ENCODE measurements at regions not wholly inside any gene's neighbourhood (a gene's known extent, or its start where the extent isn't known, plus 50 kb on each side); places are given as distances from the start of the nearest gene placed in this dataset.
A peak's percentile ranks its signal among the peaks of the same experiment; 100 is the strongest.

DNA sequence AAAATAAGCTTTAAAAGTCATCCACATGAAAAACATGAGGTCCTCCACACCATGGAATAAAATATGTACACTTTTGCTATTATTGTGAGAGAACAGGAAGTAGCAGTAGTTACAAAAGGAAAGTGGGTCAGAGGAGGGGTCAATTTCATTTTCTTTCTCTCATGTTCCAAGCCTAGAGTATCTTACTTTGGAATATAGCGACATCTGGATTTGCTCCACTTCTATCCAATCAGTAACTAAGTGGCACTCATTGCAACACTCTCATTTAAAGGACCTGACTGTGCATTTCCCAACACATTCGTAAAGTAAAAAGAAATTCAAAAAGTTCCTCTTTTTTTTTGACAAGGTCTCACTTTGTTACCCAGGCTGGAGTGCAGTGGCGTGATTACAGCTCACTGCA is 637.3 kb downstream of the TUSC7 start:
- no peak for DNase-seq

GRCh38 chr3:117348884-117349283 is 639.3 kb downstream of the TUSC7 start:
- no peak for DNase-seq

GRCh38 chr3:117349566-117349965 is 640.0 kb downstream of the TUSC7 start:
- DNase-seq, result no peak

DNA sequence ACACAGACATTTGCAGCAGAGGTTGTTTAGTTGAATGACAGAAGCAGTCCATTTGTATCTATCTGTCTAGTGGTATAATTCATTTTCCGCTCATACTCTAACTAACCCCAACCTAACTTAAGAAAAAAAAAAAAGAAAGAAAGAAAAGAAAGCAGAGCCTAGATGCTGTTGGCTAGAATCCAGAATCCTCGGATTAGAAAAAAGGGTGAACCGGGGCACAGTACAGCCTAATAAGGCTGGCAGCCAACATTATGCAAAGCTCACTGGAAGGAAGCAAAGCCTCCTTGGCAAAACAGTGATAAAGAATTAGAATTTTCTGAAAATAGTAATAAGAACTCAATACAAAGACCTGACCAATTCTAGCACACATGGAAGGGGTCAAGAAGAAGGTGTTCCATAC is 640.8 kb downstream of the TUSC7 start:
- no peak for DNase-seq

GRCh38 chr3:117355566-117355965 is 646.0 kb downstream of the TUSC7 start:
- peak; percentile 64 for DNase-seq

GRCh38 chr3:117356091-117356705 is 646.6 kb downstream of the TUSC7 start:
- DNase-seq, result no peak

GRCh38 chr3:117358717-117359314 is 649.2 kb downstream of the TUSC7 start:
- DNase-seq, result no peak

DNA sequence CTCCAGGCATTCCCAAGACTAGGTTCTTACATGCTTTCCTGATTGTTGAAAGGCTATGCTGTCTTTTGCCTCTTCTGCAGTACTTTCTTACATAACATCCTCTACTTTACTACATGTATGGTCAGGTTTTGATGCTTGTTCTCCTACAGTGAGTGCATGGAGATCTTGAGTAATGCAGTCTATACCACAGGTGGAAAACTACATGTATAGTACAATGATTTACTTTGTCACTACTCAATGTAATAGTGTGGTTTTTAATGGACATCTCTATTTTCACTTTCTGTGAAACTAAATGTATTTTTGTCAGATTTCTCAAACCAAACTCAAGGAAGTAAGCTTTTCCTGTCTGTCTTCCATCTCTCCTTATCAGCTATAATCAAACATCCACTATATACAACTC is 657.0 kb downstream of the TUSC7 start:
- no peak for DNase-seq

DNA sequence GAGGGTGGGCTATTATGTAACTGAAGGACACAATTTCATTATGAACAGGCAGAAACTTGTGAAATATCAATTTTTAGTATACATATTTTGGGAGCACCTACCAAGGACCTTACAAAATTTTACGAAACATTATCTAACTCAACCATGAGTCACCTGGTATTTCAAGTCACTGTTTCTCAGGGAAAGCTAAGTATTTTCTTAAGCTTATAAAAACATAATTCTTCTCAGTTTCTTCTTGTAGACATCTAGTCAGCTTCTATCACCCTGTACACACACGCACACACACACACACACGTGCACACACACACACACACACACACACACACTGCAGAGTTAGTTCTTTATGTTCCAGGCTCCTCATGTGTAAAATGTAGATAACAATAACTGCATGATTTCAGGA is 658.3 kb downstream of the TUSC7 start:
- no peak for DNase-seq

GRCh38 chr3:117380631-117381030 is 671.1 kb downstream of the TUSC7 start:
- no peak for DNase-seq

DNA sequence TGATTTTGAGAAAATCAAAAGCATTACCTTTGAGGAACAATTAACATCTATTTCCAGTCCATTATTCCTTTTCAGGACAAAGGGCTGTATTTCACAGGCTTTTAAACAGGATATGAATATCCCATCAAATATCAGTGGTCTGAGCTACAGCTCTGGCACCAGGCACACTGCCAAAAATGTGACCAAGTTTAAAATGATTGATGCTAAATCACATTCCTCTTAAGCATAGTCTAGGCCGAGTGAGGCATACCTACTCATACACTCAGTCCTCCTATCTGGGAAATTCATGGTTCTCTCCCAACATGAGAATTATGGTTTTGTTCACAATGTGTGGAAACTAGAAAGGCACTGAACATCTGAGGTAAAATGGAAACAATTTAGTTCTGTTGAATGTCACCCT is 683.5 kb downstream of the TUSC7 start:
- no peak for DNase-seq

GRCh38 chr3:117398141-117398899 is 688.7 kb downstream of the TUSC7 start:
- DNase-seq, result no peak

DNA sequence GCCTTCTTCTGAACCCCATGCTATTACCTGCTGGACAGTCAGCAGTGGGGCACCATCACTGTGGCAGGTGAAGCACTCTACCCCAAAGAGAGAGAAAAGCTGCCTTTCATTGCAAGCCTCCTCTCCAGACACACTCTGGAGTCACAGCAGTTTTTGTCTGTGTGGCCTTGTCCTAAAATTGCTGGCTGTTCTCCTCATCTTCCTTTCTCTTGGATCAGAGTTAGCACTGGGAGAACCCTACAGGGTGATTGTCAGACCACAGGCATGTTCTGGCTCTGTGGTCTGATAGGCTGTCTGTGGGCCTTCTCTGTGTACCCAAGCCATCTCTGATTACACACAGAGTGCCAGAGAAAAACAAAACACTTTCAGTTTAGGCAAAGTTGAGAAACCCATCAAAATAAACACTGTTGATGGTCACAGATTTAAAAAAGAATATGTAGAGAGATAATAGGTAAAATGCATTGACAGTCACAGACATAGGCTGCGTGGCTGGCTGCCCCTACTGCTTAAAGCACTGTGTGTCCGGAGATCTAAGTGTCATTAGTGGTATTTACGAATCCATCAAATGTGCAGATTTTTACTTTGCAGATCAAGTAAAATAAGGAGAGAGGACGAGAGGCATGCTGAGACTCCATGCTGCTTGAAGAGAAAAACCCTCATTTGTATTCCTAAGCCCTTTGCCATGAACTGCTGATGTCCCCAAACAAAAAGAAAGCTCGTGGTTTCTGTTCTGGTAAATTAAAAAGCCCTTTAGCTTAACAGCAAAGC is 689.9 kb downstream of the TUSC7 start:
- no peak for DNase-seq

DNA sequence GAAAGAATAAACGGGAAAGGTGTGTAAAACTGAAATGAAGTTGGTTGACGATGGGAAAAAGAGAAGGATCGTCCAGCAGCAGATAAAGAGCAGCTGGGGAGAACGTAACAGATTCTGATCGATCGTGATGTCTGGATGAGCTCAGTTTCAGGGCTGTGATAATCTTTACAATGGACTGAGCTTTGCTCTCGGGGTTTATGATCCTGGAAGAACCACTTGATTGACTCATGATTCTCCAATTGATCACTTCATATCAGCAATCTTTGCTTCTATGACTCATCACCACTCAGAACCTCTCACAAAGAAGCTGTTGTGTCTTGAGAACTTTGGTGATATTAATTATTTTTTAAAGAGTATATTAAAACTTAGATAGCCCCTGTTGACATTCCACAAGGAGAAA is 690.7 kb downstream of the TUSC7 start:
- no peak for DNase-seq

DNA sequence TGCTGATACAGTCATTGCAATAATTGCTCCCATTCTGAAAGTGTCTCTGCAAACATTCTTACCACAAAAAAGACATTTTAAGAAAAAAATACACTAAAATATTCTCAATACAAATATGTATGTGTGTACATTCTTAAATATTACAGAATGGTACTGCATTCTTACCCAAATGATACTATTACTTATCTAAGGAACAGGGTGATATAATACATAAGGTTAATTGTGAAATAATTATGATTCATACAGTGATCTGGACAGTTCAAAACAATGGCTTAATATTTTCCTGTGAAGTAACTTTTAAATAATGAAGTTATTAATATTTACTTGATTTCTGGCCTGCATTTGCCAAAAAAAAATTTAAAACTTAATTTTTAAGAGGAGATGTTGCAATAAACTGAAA is 694.6 kb downstream of the TUSC7 start:
- DNase-seq, result no peak

DNA sequence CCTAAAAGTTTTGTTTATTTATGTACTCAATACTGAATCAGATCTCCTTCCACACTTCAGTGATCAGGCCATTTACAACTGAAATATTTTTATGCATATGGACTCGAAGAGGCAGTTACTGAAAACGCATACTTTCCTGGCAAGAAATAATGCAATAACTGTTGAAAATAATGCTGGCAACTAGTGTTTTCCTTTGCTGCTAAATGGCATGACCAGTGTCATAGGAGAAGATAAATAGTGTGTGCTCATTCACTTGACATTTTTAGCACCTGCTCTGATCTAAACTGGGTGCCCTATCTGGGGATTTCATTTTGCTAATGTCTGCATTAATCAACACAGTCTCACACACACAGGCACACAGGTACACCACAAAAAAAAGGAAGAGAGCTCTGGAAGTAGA is 695.2 kb downstream of the TUSC7 start:
- DNase-seq, result peak; percentile 37

DNA sequence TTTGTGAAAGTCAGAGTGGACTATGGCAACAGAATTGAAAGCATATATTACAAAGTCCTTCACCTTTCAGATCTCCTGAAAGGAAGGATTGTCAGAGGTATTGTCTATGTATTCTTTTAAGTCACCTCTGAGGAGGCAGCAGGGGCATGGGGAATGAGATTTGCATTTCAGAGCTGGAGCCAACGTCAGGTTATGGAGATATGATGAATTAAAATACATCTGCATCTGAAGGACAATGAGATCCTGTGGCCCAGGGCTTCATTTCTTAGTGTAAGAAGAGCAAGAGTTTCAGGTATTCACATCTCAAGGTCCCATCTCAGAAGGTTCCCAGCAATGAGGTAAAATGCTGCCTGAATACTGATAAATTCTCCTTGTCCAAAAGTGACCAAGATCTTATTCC is 695.8 kb downstream of the TUSC7 start:
- no peak for DNase-seq

GRCh38 chr3:117407317-117407716 is 697.7 kb downstream of the TUSC7 start:
- DNase-seq, result peak; percentile 46

DNA sequence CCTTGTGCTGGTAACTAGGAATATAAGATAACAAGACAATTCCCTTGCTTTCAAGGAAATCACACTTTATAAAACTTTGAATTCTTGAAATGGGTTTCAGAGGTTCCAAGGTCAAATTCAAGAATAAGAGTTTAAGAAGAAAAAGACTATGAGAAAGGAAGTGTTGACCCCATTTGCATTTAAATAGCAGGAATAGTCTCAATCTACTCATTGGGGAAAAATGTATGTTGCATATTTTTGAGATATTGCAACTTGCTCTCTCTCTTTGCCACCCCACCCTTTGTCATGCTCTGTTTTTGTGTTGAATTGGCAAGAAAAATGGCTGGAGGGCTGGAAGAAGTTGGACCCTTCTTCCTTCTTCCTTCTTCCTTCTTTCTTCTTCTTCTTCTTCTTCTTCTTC is 699.2 kb downstream of the TUSC7 start:
- DNase-seq, result no peak

DNA sequence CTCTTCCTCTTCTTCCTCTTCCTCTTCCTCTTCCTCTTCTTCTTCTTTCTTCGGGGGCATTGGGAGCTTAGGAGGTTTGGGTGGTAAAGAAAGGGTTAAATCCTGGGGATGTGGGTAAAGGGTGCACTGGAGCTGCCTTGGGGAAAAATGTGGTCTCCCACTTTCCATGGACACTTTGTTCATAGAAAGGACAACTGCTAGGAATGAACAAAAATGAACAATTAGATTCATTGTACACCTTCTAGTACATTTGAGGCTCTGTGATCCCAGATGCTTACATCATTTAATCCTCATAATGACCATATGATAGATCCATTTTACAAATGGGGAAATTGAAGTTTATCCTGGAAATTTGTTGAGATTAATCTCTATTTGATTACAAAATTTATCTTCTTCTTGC is 699.7 kb downstream of the TUSC7 start:
- no peak for DNase-seq

- DNase-seq, result no peak
These were observed 700.3 kb downstream of the TUSC7 start for GRCh38 chr3:117409701-117410459.

- no peak for DNase-seq
These were observed 702.4 kb downstream of the TUSC7 start for GRCh38 chr3:117411971-117412370.

GRCh38 chr3:117417411-117417810 is 707.8 kb downstream of the TUSC7 start:
- DNase-seq, result no peak
